Fibroblast of lung (primary cell): ENCODE measurements at regions not wholly inside any gene's neighbourhood (a gene's known extent, or its start where the extent isn't known, plus 50 kb on each side); places are given as distances from the start of the nearest gene placed in this dataset.
"Not testable (repeated sequence)": the region's sequence is repeated elsewhere in the genome, so short reads cannot be mapped to it uniquely, and the experiment has no call there.

Experiments
- DNase-seq, 2 donors: peaks; one replicate each; pipeline versions ENCODE4 v3.0.0 to v3.0.0-alpha.2; 2010; ENCODE audit warnings: low read depth in 2 of 2
- H2AFZ ChIP-seq: 2 replicates; pipeline ENCODE4 v1.5.1; 2012; ENCODE audit warnings: low read length, control low read depth, inconsistent platforms
- H3K27ac ChIP-seq: 2 replicates; pipeline ENCODE4 v1.5.1; 2011; ENCODE audit warnings: low read length, control low read depth; ENCODE audit not compliant: insufficient read depth
- H3K27me3 ChIP-seq: 2 replicates; pipeline ENCODE4 v1.5.1; 2011; ENCODE audit warnings: mild to moderate bottlenecking, low read length; ENCODE audit not compliant: control insufficient read depth, insufficient read depth
- H3K36me3 ChIP-seq: 2 replicates; pipeline ENCODE4 v1.5.1; 2011; ENCODE audit warnings: low read length; ENCODE audit not compliant: control insufficient read depth, insufficient read depth
- H3K4me1 ChIP-seq: 2 replicates; pipeline ENCODE4 v1.5.1; 2011; ENCODE audit warnings: low read length; ENCODE audit not compliant: control insufficient read depth, insufficient read depth; ENCODE audit errors: extremely low read depth
- H3K4me2 ChIP-seq: 2 replicates; pipeline ENCODE4 v1.5.1; 2011; ENCODE audit warnings: low read length, control low read depth; ENCODE audit not compliant: insufficient read depth; ENCODE audit errors: extremely low read depth
- H3K4me3 ChIP-seq, 4 experiments: fragments of 200-600 bp in 1 of 4; sonication (generic) in 1 of 4; replicated peaks in 1 of 4; 2 replicates each; pipeline ENCODE4 v1.5.1; 2011 to 2016; ENCODE audit warnings: low read length in 4 of 4, low read depth in 3 of 4, mild to moderate bottlenecking in 3 of 4, control low read depth in 2 of 4, inconsistent platforms in 1 of 4, mixed read lengths in 1 of 4; ENCODE audit not compliant: insufficient read depth in 1 of 4; ENCODE audit errors: control extremely low read depth in 1 of 4
- H3K79me2 ChIP-seq: 2 replicates; pipeline ENCODE4 v1.5.1; 2012; ENCODE audit warnings: mild to moderate bottlenecking, low read length, inconsistent platforms; ENCODE audit not compliant: control insufficient read depth, insufficient read depth
- H3K9ac ChIP-seq: 2 replicates; pipeline ENCODE4 v1.5.1; 2011; ENCODE audit warnings: mild to moderate bottlenecking, low read length, control low read depth; ENCODE audit not compliant: insufficient read depth
- H3K9me3 ChIP-seq: 2 replicates; pipeline ENCODE4 v1.5.1; 2012; ENCODE audit warnings: low read depth, low read length; ENCODE audit not compliant: control insufficient read depth, insufficient read depth
- H4K20me1 ChIP-seq: 2 replicates; pipeline ENCODE4 v1.5.1; 2011; ENCODE audit warnings: low read length; ENCODE audit not compliant: control insufficient read depth, insufficient read depth; ENCODE audit errors: extremely low read depth
- CTCF ChIP-seq, 2 donors: IDR thresholded peaks in 1 of 2; conservative IDR thresholded peaks in 1 of 2; 1 replicate in 1 of 2; 2 replicates in 1 of 2; pipeline ENCODE4 v1.5.1; 2011 to 2012; ENCODE audit warnings: low read length in 2 of 2, control low read depth in 1 of 2, inconsistent platforms in 1 of 2, low read depth in 1 of 2, mild to moderate bottlenecking in 1 of 2
- EZH2 ChIP-seq: IDR thresholded peaks from 2 replicates; pipeline ENCODE4 v1.5.1; 2012; ENCODE audit warnings: low read length, control low read depth, mild to moderate bottlenecking; ENCODE audit errors: missing control alignments

GRCh38 chr7:46590918-46591905 is 670.1 kb upstream of the IGFBP3 start:
- H3K4me1 ChIP-seq, H4K20me1 ChIP-seq, H3K27ac ChIP-seq, H3K79me2 ChIP-seq, H3K9me3 ChIP-seq, H3K9ac ChIP-seq, H3K36me3 ChIP-seq, H2AFZ ChIP-seq, H3K4me2 ChIP-seq, H3K27me3 ChIP-seq, H3K4me3 ChIP-seq: not testable (repeated sequence)
- DNase-seq, result peak; percentile 28 to 33

- no peak for TF ChIP-seq EZH2
- no peak for TF ChIP-seq CTCF (conservative IDR thresholded peaks at IDR 0.05 in 1 of 2, IDR thresholded peaks at IDR 0.05 in 1 of 2; ENCODE audit: low read depth in 1 of 2, low read length in 2 of 2)
- Histone ChIP-seq H3K36me3 (no peaks in the 10 kb centered on the region), H3K27ac (no peak overlapping the region), H3K9me3 (no peaks in the 10 kb centered on the region), H3K4me3 (no peak overlapping the region), H3K9ac (no peak overlapping the region), H3K79me2 (no peaks in the 10 kb centered on the region), H3K27me3 (no peaks in the 10 kb centered on the region), H2AFZ (no peak overlapping the region), H3K4me1 (no peaks in the 10 kb centered on the region), H4K20me1 (no peaks in the 10 kb centered on the region), H3K4me2 (no peak overlapping the region)
- peak in 1 of 2 donors; percentile 36 for DNase-seq
Observed at GRCh38 chr7:46589286-46589685, 668.2 kb upstream of the IGFBP3 start.

- peak in 1 of 2 donors; percentile 69 for DNase-seq
- Histone ChIP-seq H3K36me3 (no peaks in the 10 kb centered on the region), H3K9me3 (no peaks in the 10 kb centered on the region), H3K4me2 (no peak overlapping the region), H3K4me1 (peaks cover 2% of the 10 kb centered on the region), H4K20me1 (no peaks in the 10 kb centered on the region), H3K9ac (no peak overlapping the region), H3K4me3 (no peak overlapping the region), H3K79me2 (no peaks in the 10 kb centered on the region), H3K27me3 (no peaks in the 10 kb centered on the region), H2AFZ (no peak overlapping the region), H3K27ac (no peak overlapping the region)
- TF ChIP-seq CTCF (conservative IDR thresholded peaks at IDR 0.05 in 1 of 2, IDR thresholded peaks at IDR 0.05 in 1 of 2; ENCODE audit: low read depth in 1 of 2, low read length in 2 of 2), result no peak
- TF ChIP-seq EZH2, result no peak
Observed at GRCh38 chr7:46586406-46586805, 665.3 kb upstream of the IGFBP3 start.
